ENCODE measurements at regions not wholly inside any gene's neighbourhood (a gene's known extent, or its start where the extent isn't known, plus 50 kb on each side); places are given as distances from the start of the nearest gene placed in this dataset.

DNA sequence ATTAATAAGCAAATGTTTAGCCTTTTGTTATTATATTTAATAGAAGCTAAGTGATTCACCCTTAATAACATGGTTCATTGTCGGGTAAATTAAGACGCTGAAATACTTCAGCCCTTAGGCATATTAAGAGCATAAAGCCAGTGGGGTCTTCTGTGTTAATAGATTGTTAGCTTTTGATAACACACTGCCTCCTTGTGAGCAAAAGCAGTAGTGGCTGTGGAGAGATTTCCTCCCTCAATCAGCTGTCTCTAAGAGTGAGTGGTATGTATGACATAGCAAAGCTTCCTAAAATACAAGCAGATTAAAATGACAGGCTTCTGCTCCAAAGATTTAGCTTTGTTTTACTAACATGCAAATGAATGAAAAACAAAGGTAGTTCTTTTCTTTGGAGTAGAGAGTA, 143.7 kb upstream of the SYT4 start:
- Mint-ChIP-seq H3K4me1 (no peaks in the 10 kb centered on the region), H3K36me3 (peaks cover 5% of the 10 kb centered on the region), H3K4me3 (no peak overlapping the region)

DNA sequence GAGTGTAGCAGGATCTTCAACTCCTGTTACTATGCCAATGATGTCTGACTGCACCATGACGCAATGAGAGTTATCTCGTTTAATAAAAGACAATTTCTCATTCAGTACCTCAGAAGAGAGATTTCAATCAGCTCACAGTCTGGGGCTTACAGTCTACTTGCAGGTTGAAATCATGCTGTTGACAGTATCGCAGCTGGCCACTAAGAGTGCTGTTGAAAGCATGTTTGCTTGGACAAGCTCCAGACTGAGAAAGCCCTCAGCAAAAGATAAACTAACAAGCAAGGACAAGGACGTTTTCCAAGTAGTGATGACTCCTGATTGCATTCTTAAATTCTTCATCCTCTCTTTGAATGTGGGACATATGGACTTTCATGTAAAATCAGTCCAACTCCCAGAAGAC, 145.2 kb upstream of the SYT4 start:
- Mint-ChIP-seq H3K27me3 (no peaks in the 10 kb centered on the region), H3K36me3 (peaks cover 5% of the 10 kb centered on the region), H3K27ac (no peak overlapping the region), H3K4me1 (no peaks in the 10 kb centered on the region), H3K9me3 (peaks cover 0 to 3% (median 2%) of the 10 kb centered on the region in 3 donors), H3K4me3 (no peak overlapping the region)

More for the DNA sequence above, 143.7 kb upstream of the SYT4 start:
- H3K27ac Mint-ChIP-seq = no peak overlapping the region
- H3K9me3 Mint-ChIP-seq = peaks cover 0 to 3% (median 2%) of the 10 kb centered on the region in 3 donors
- no peaks in the 10 kb centered on the region for H3K27me3 Mint-ChIP-seq

DNA sequence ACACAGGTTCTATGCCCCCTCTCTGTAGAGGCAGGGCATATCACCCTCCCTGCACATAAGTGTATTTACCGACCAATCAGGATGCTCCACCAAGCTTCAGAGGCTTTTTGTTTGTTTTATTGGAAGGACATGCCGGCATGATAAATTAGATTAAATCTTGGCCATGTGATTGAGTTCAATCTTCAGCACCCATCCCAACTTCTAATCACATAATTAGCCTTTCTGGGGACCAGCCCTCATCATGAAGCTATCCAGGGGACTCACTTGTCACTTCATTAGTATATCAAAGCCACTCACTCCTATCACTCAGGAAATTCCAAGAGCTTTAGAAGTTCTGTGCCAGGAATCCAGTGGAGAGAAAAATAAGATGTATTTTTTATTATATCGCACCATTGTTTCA, 158.6 kb upstream of the SYT4 start:
- Mint-ChIP-seq H3K9me3 (peaks cover 4 to 12% (median 9%) of the 10 kb centered on the region in 3 donors), H3K4me1 (no peaks in the 10 kb centered on the region)

DNA sequence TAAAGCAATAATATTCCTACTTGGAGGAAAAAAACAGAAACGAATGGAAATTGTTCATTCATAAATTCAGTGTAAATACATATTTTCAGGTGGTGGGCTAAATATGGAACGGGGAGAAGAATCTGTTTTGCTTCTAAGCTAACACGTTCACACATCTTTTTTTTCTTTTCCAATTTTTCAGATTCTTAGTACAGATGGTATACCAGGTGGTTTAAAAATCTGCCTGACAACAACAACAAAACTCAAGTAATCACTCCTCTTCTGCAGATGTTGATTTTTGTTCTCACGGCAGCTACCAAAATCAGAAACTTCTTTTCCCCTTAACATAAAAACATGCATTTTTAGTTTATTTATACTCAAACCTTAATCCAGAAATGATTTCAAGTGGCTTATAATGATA, 164.8 kb upstream of the SYT4 start:
- Mint-ChIP-seq H3K9me3 (peaks cover under 1 to 12% (median 7%) of the 10 kb centered on the region in 3 donors), H3K27me3 (no peaks in the 10 kb centered on the region), H3K27ac (no peak overlapping the region), H3K36me3 (no peaks in the 10 kb centered on the region), H3K4me1 (no peaks in the 10 kb centered on the region), H3K4me3 (no peak overlapping the region)

More for the DNA sequence above, 158.6 kb upstream of the SYT4 start:
- Mint-ChIP-seq H3K36me3 (no peaks in the 10 kb centered on the region), H3K4me3 (peak overlapping the region in 1 of 4 donors; percentile 56), H3K27me3 (no peaks in the 10 kb centered on the region), H3K27ac (no peak overlapping the region)

DNA sequence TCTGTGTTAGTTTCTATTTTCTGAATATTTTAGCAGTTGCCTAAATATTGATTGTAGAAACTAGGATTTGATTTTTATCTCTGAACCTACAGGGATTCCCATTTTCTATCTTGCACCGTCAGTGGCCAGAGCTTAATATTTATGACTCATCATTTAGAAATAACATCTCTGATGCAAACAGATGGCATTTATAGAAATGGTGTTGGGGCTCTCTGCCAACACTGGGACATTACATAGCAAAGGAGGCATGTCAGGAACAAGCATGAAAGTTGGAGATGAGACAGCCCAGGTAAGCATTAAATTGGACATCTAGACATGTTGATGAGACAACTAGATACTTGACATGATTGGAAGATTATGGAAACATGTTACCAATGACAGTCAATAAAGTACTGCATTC, 165.3 kb upstream of the SYT4 start:
- H3K4me3 Mint-ChIP-seq = no peak overlapping the region
- no peak overlapping the region for H3K27ac Mint-ChIP-seq
- no peaks in the 10 kb centered on the region for H3K27me3 Mint-ChIP-seq
- H3K36me3 Mint-ChIP-seq = no peaks in the 10 kb centered on the region
- no peaks in the 10 kb centered on the region for H3K4me1 Mint-ChIP-seq
- H3K9me3 Mint-ChIP-seq = peaks cover 0 to 12% (median 5%) of the 10 kb centered on the region in 3 donors

DNA sequence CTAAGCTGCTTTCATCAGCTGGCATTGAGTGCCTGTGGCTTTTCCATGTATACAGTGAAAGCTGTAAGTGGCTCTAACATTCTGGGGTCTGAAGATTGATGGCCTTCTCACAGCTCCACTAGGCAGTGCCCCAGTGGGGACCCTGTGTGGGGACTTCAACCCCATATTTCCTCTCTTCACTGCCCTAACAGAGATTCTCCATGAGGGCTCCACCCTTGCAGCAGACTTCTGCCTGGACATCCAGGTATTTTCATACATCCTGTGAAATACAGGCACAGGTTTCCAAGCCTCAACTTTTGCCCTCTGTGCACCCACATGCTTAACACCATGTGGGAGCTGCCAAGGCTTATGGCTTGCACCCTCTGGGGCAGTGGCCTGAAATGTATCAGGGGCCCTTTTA, 188.2 kb upstream of the SYT4 start:
- peaks cover 4 to 25% (median 5%) of the 10 kb centered on the region in 3 donors for H3K9me3 Mint-ChIP-seq

DNA sequence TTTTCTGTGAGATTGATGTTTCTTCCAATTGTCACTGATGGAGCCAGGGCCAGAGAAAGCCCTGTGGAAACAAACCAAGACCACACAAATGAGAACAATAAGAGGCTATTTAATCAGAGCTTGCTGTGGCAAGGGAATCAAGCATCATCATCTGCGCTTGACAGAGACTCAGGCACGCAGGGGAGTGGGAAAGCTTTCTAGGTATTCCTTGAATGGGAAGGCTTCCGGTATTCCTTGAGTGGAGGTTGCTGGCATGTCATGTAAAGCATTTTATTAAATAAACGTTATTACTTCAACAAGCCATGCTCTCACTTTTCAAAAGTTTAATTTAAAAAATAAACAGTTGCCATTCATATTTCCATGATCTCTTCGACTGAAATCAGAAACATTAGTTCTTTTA, 194.6 kb upstream of the SYT4 start:
- no peak overlapping the region for H3K4me3 Mint-ChIP-seq
- H3K4me1 Mint-ChIP-seq = no peaks in the 10 kb centered on the region
- peaks cover 0 to 5% (median 2%) of the 10 kb centered on the region in 3 donors for H3K9me3 Mint-ChIP-seq
- no peaks in the 10 kb centered on the region for H3K36me3 Mint-ChIP-seq
- no peaks in the 10 kb centered on the region for H3K27me3 Mint-ChIP-seq
- no peak overlapping the region for H3K27ac Mint-ChIP-seq

More for the DNA sequence above, 188.2 kb upstream of the SYT4 start:
- no peaks in the 10 kb centered on the region for H3K36me3 Mint-ChIP-seq
- no peaks in the 10 kb centered on the region for H3K27me3 Mint-ChIP-seq
- no peaks in the 10 kb centered on the region for H3K4me1 Mint-ChIP-seq
- no peak overlapping the region for H3K4me3 Mint-ChIP-seq
- H3K27ac Mint-ChIP-seq = no peak overlapping the region

DNA sequence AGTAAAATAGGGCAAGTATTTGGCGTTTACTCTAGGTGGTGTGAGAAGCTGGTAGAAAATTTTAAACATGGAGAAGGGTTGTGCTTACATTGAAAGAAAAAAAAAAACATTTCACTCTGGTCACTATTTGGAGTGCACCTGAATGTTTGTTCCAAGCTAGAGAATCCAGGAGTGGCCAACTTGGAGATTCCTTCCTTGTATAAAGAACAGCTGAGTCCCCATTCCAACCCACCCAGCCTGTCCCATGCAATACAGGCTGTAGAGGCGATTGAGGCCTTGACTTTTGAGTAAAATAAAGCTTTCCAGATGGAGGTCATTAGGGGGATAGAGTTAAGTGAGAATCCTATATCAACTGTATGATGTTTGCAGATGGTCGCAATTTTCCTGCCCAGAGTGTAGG, 203.8 kb upstream of the SYT4 start:
- no peak overlapping the region for H3K27ac Mint-ChIP-seq
- no peaks in the 10 kb centered on the region for H3K27me3 Mint-ChIP-seq
- no peaks in the 10 kb centered on the region for H3K36me3 Mint-ChIP-seq

DNA sequence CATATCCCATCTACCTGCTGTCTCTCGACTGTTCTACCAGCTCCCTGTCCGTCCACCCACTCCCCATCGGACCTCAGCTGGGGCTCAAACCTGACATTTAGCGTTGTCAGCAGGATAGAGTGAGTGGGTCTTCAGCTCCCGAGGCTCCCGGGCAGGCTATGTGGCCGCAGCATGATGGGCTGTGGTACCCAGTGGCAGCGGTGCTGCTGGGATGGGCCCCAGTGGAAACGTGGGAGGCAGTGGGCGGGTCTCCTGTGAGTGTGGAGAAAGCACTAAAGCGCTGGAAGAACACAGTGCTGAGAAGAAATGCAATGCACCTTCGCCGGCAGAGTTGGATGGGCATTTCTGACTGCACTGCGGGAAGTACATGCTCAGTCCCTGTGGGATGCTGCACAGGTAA, 204.8 kb upstream of the SYT4 start:
- Mint-ChIP-seq H3K27ac (no peak overlapping the region), H3K4me1 (no peaks in the 10 kb centered on the region), H3K4me3 (no peak overlapping the region), H3K36me3 (no peaks in the 10 kb centered on the region), H3K9me3 (peaks cover 3 to 8% (median 6%) of the 10 kb centered on the region in 3 donors), H3K27me3 (no peaks in the 10 kb centered on the region)

More for the DNA sequence above, 203.8 kb upstream of the SYT4 start:
- Mint-ChIP-seq H3K4me1 (no peaks in the 10 kb centered on the region), H3K4me3 (no peak overlapping the region), H3K9me3 (peaks cover 0 to 3% (median 3%) of the 10 kb centered on the region in 3 donors)

DNA sequence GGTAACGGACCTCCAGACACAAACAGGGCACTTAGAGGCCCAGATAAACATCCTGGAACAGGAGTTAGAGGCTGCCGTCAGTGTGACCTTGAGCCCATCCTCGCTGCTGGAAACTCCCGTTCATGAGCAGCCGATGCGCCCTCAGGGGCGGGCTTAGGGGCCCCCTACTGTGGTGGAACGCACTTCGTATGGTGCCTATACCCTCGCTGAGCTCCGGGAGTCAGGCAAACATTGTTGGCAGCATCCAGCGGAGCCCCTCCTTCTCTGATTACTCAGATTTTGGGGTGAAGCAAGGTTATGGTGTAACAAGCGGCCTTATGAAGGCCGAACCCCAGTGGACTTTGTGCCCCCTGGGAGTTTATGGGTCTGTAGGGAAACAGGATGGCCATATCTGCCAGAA, 205.3 kb upstream of the SYT4 start:
- Mint-ChIP-seq H3K27ac (no peak overlapping the region), H3K4me1 (no peaks in the 10 kb centered on the region), H3K9me3 (peaks cover 3 to 8% (median 6%) of the 10 kb centered on the region in 3 donors), H3K27me3 (no peaks in the 10 kb centered on the region), H3K4me3 (no peak overlapping the region), H3K36me3 (no peaks in the 10 kb centered on the region)

DNA sequence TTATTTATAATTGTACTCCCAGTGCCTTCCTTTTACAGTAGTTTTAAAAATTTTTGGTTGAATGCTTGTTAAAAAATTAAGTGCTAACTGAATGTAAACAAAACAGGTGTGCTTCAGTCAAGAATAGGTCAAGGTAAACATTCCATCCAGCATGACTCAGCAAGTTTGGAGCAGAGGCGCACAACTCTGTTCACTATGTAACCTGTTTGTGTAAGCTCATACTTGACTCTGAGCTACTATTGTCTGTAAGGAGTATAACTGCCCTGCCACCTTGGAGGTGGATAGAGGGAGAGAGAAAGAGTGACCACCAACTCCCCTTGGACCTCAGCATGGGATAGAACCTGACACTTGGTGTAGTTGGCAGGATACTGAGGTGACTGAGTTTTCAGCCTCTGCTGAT, 207.4 kb upstream of the SYT4 start:
- H3K9me3 Mint-ChIP-seq = peaks cover 3 to 8% (median 6%) of the 10 kb centered on the region in 3 donors
- H3K27ac Mint-ChIP-seq = no peak overlapping the region
- H3K36me3 Mint-ChIP-seq = no peaks in the 10 kb centered on the region
- no peaks in the 10 kb centered on the region for H3K4me1 Mint-ChIP-seq
- H3K4me3 Mint-ChIP-seq = no peak overlapping the region
- no peaks in the 10 kb centered on the region for H3K27me3 Mint-ChIP-seq

DNA sequence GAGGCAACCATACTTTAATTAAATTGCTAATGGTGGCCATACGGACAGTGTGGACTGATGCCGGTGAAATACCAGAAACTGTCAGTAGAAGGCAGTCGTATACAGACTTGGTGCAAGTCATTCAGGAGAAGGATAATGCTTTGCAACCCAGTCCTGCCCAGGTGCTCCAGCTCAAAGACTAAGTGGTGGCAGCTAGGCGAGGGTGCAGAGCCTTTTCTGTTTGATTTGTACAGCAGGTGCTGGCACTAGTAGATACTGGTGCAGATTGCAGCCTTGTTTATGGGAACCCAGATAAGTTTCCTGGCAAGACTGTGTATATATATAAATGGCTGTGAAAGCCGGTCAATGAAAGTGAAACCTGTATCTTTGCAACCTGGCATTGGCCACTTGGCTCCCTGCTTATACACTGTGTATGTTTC, 208.3 kb upstream of the SYT4 start:
- no peaks in the 10 kb centered on the region for H3K4me1 Mint-ChIP-seq
- no peak overlapping the region for H3K4me3 Mint-ChIP-seq
- H3K36me3 Mint-ChIP-seq = no peaks in the 10 kb centered on the region
- peaks cover 3 to 8% (median 6%) of the 10 kb centered on the region in 3 donors for H3K9me3 Mint-ChIP-seq
- H3K27me3 Mint-ChIP-seq = no peaks in the 10 kb centered on the region
- no peak overlapping the region for H3K27ac Mint-ChIP-seq

DNA sequence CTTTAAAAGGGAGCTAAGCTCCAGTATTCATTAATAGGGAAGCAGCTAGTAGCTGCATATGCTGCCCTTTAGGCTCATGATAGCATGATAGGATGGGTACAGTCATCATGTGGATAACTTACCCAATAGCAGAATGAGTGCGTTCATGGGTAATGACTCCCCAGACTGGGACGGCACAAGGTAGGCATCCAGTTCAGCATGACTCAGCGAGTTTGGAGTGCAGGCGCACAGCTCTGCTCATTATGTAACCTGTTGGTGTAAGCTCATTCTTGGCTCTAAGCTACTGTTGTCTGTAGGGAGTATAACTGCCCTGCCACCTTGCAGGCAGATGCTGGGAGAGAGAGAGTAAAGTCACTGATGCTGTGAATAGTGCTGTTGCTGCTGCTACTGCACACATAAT, 209.2 kb upstream of the SYT4 start:
- Mint-ChIP-seq H3K9me3 (peaks cover 3 to 8% (median 6%) of the 10 kb centered on the region in 3 donors), H3K27me3 (no peaks in the 10 kb centered on the region), H3K4me3 (peak overlapping the region in 1 of 4 donors; percentile 70), H3K27ac (peak overlapping the region in 1 of 3 donors; percentile 16), H3K36me3 (no peaks in the 10 kb centered on the region), H3K4me1 (no peaks in the 10 kb centered on the region)

DNA sequence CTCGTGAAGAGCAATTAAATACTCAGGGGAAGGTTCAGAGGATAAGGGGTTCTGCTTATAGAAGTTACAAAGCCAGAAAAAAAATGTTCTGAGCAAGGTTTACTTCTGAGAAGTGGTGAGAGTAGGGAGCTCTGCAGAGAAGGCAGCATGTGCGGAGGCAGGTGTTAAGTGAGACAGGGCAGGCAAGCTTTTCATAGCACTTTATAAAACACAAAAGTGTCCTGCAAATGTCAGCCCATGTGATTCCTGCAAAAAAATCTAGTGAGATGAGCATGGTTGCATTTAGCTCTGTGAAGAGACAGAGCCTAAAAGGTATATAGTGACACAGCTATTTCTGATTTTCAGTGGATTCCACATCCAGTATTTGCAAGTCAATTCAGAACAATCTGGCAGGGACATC, 223.8 kb upstream of the SYT4 start:
- Mint-ChIP-seq H3K36me3 (no peaks in the 10 kb centered on the region), H3K9me3 (peaks cover 2 to 10% (median 9%) of the 10 kb centered on the region in 3 donors), H3K4me1 (no peaks in the 10 kb centered on the region), H3K27ac (no peak overlapping the region), H3K4me3 (no peak overlapping the region), H3K27me3 (no peaks in the 10 kb centered on the region)

DNA sequence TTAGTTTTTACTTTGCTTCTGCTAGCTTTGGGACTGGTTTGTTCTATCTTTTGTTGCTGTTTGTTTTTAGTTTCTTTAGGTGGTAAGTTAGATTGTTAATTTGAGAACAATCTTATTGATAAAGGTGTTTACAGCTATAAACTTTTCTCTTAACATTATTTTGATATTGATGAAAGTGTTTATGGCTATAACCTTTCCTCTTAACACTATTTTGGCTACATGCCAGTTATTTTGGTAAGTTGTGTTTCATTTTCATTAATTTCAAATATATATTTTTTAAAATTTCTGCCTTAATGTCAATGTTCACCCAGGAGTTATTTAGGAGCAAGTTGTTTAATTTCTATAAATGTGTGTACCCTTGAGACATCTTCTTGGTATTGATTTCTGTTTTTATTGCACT, 229.6 kb upstream of the SYT4 start:
- Mint-ChIP-seq H3K36me3 (peaks cover 4% of the 10 kb centered on the region), H3K4me3 (no peak overlapping the region), H3K27ac (no peak overlapping the region), H3K4me1 (no peaks in the 10 kb centered on the region), H3K27me3 (no peaks in the 10 kb centered on the region), H3K9me3 (peaks cover 1 to 32% (median 9%) of the 10 kb centered on the region in 3 donors)

DNA sequence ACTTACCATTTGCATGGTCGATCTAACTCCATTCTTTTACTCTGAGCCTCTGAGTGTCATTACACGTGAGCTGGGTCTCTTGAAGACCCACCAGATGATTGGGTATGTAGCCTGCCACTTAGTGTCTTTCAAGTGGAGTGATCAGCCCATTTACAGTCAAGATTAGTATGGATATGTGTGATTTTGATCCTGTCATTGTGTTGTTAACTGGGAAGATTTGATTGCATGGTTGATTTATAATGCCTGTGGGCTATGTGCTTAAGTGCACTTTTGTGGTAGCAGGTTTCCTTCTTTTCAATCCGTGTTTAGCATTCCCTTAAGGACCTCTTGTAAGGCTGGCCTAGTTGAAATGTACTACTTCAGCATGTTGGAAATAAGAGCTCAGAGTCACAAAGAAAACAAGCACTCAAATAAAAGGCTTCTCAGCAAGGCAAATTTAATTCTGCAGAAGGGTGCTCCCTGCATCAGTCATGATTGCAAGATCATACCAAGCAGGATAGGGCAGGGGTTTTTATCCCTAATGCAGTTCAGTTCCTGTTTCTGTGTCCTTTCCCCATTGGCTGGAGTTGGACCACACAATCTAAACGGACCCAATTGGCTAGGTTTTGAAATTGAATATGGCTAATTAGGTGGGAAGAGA, 230.7 kb upstream of the SYT4 start:
- Mint-ChIP-seq H3K27ac (no peak overlapping the region), H3K27me3 (no peaks in the 10 kb centered on the region), H3K36me3 (peaks cover 4% of the 10 kb centered on the region), H3K4me3 (no peak overlapping the region), H3K9me3 (peaks cover 0 to 32% (median 9%) of the 10 kb centered on the region in 3 donors), H3K4me1 (no peaks in the 10 kb centered on the region)
